Activated CD4-positive, alpha-beta T cell treated with anti-CD3 and anti-CD28 coated beads for 48 hours (primary cell): ENCODE measurements at regions not wholly inside any gene's neighbourhood (a gene's known extent, or its start where the extent isn't known, plus 50 kb on each side); places are given as distances from the start of the nearest gene placed in this dataset.
"Not testable (repeated sequence)": the region's sequence is repeated elsewhere in the genome, so short reads cannot be mapped to it uniquely, and the experiment has no call there.

ENCODE experiments used
- DNase-seq: peaks from one replicate; pipeline ENCODE4 v3.0.0-alpha.2; 2020

DNA sequence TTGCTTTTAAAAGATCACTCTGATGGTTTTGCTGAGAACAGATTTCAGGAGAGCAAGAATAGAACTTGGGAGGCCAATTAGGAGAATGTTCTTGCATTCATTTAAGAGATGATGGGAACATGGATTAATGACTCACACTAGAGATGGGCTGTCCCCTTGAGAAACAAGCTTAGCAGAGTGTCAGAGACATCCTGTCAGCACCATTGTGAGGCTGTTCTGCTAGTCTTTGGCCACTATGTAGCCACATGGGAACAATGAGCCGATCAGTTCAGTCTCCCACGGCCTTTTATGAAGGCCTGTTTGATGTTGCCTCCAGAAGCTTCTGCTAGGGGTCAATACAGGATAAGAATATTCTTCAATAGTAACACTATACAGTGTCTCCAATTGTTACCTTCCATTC lies 113.0 kb upstream of the EYA4 start:
- no peak for DNase-seq

DNA sequence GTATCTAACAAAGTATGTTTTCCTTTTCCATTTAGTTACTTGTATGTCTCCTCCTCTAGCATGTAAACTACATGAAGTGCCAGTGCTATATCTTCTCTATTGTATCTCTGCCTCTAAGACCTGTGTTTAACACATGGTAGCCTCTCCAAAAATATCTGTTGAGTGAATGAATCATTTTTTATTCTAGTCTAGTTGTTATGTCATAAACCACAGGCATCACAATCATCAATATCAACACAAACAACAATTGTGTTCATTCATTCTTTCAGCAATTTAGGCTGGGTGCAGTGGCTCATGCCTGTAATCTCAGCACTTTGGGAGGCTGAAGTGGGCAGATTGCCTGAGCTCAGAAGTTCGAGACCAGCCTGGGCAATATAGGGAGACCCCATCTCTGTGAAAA lies 111.6 kb upstream of the EYA4 start:
- DNase-seq: no peak

DNA sequence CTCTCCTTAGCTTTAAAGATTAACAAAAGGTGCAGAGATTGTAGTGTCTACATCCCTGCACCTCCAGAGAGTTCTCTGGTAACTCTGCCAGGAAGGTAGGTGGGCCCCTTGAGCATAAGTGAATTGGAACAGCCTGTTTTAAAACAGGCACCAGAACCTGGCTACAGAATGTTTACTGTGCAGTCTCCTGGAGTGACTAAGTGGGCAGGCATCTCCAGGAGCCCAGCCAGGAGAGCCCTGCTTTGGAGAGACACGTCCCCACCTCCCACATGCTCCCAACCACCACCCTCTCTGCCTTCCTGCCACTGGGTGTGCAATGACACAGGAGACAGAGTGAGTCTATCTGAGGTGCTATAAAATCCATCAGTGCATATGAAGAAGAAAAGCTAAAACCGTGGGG lies 110.3 kb upstream of the EYA4 start:
- DNase-seq: no peak

DNA sequence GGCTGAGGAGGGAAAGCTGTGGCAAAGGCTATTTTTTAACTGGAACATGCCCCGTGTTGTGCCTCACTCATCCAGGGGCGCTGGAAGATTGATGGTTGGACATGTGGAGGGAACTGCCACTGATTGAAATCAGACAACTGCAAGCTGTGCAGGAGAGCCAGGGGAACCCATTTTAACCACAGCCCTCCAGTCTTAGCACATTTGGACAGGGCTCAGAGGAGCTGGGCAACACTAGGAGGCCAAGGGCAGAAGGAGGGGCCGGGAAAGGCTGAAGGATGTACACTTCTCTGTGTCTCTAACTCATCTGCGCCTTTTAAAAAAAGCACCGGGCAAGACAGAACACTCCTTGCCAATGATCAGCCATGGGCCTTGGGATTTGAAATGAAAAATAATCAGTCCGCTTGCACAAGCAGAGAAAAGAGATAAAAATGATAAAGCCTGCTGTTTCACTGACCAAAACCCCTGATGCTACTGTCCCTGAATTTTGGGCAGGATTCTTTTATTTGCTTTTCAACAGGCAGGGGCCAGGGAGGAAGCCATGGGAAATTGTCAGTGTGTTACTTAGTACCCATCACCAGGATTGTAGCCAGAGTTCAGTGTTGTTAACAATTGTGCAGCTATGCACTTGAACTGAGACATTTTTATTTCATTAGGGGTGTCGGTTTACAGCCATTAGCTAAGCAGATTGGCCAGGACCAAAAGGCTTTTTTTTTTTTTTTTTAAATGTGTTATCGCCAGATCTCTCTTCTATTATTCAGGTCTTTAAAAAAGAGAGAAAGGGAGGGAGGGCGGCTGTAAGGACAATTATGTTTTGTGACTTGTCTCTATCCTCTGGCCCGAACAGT lies 109.3 kb upstream of the EYA4 start:
- DNase-seq: no peak

- DNase-seq: no peak
Observed at GRCh38 chr6:133132466-133132971, 108.6 kb upstream of the EYA4 start.

GRCh38 chr6:133136177-133136880 lies 104.8 kb upstream of the EYA4 start:
- DNase-seq: no peak

DNA sequence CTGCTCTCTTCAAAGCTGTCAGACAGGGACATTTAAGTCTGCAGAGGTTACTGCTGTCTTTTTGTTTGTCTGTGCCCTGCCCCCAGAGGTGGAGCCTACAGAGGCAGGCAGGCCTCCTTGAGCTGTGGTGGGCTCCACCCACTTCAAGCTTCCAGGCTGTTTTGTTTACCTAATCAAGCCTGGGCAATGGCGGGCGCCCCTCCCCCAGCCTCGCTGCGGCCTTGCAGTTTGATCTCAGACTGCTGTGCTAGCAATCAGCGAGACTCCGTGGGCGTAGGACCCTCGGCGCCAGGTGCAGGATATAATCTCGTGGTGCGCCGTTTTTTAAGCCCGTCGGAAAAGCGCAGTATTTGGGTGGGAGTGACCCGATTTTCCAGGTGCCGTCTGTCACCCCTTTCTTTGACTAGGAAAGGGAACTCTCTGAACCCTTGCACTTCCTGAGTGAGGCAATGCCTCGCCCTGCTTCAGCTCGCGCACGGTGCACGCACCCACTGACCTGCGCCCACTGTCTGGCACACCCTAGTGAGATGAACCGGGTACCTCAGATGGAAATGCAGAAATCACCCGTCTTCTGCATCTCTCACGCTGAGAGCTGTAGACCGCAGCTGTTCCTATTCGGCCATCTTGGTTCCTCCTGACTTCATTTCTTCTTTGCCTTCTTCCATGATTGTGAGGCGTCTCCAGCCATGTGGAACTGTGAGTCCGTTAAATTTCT lies 93.5 kb upstream of the EYA4 start:
- DNase-seq: not testable (repeated sequence)

- DNase-seq: no peak
Observed at GRCh38 chr6:133156689-133157088, 84.5 kb upstream of the EYA4 start.

GRCh38 chr6:133157995-133158394 lies 83.2 kb upstream of the EYA4 start:
- no peak for DNase-seq

DNA sequence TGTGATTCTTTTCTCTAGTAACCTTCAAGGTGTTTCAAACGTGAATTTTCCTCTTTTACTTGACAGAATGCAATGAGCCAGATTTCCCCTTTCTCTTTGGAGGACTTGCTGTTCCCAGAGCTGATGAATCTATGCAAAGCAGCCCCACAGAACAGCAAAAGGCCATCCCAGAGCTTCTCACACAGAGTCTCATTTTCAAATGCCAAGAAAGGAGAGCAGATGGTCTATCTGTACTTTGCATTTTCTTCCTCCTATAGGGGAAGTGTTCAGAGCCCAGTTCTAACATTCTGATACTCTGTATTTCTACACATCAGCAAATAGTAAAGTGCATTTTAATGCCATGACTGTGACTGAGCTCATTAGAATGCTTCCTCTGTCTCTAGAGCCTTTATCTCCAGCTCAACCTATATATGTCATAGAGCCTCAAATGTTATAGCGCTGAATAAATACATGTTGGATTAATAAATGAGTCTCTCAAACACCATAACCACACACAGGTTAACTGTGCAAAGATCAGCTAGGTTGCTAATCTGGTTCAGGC lies 81.8 kb upstream of the EYA4 start:
- DNase-seq: no peak

DNA sequence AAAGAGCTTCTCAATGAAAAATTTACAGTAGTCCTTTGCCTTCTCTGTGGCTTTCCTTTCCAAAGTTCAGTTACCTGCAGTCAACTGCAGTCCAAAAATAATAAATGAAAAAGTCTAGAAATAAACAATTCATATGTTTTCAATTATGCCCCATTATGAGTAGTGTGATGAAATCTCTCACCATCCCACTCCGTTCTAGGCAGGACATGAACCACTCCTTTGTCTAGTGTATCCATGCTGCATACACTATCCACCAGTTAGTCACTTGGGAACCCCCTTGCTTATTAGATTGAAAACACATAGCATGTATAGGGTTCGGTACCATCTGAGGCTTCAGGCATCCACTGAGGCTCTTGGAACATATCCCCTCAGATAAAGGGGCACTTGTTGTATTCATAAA lies 80.6 kb upstream of the EYA4 start:
- no peak for DNase-seq

- no peak for DNase-seq
Observed at GRCh38 chr6:133165235-133165634, 75.9 kb upstream of the EYA4 start.

GRCh38 chr6:133166766-133167165 lies 74.4 kb upstream of the EYA4 start:
- no peak for DNase-seq

DNA sequence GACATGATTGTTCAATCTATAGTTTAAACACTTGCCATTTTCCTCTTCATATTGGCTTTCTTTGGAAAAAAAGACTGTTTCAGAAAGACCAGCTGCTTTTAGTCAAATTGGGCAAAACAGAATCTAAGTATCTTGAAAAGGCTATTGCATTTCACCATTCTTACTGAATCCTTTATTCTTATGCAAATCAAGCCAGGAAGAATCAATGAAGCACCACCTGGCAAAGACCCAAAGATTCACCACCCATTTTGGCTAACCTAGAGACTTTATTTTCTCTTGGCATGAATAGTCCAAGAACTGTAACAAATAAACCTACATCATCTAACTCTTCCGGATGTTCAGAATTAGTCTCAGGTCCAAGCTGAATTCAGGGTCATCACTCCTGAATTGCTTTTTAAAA lies 71.3 kb upstream of the EYA4 start:
- no peak for DNase-seq

DNA sequence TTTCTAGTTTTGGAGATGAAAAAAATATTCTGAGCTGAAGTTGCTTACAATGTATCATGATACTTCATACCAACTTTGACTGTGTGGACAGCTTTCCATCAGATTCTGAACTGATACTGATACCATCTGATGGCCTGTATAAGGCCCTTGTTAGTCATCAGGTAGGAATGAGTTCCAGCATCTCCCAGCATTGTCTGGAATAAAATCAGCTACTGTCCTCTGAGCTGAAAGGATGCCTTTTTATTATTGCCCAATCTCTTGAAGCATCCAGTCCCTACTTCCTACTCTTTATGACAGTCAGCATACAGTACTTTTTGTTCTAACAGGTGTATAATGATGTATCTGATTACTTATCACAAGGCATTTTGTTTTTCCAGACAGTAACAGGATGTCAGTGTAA lies 70.6 kb upstream of the EYA4 start:
- no peak for DNase-seq

DNA sequence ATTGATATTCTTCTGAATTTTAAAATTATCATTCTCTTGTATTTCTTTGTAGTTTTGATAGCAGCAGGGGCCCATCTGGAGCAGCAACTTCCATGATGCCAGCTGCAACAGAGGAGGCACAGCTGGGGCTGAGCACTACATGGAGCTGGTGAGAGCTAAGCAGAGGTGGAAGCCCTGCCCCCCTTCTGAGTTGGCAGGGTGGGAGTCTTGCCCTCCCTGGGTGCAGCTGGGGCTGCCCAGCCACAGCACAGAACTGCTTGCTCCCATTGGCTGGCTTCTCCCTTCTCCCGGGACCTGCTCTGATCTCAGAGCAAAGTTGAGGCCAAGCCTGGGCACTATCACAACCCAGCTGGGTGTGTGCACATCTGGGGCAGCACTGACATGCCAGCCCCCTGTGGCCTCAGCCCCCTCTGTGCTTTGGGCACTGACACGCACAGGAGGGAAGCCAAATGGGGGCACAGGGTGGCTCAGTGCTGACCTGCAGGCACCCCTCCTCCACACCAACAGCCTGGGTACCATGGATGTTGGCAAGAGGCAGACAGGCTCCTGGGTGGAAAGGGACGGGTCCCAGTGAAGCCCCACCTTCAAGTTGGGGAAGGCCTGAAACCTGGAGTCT lies 69.1 kb upstream of the EYA4 start:
- no peak for DNase-seq

DNA sequence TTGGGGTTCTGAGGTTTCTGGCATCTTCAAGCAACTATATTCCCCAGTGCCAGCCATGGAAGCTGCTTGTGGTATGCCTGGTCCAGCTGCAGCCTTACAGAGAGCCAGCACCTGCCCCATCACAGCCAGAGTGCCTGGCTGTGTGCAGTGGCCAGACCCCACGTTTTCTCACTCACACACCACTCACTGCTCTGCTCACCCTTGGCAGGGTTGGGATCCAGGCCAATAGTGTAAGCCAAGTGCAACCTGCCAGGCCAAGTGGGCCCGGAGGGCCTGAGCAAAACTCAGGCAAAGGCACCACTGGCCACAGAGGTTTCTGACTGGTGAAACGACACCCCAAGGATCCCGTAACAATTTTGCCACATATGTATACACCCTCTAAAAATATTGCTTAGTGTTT lies 67.9 kb upstream of the EYA4 start:
- DNase-seq: no peak

GRCh38 chr6:133179481-133179880 lies 61.7 kb upstream of the EYA4 start:
- no peak for DNase-seq

GRCh38 chr6:133183691-133184090 lies 57.5 kb upstream of the EYA4 start:
- no peak for DNase-seq

GRCh38 chr6:133184798-133185372 lies 56.3 kb upstream of the EYA4 start:
- no peak for DNase-seq

GRCh38 chr6:133185731-133186130 lies 55.4 kb upstream of the EYA4 start:
- no peak for DNase-seq

- DNase-seq: no peak
Observed at GRCh38 chr6:133187114-133187513, 54.0 kb upstream of the EYA4 start.
